SH-SY5Y (cell line): ENCODE measurements at regions not wholly inside any gene's neighbourhood (a gene's known extent, or its start where the extent isn't known, plus 50 kb on each side); places are given as distances from the start of the nearest gene placed in this dataset.

ENCODE experiments used
- GATA2 ChIP-seq: IDR thresholded peaks from 2 replicates; pipeline ENCODE4 v1.6.1; 2011; ENCODE audit warnings: mild to moderate bottlenecking, low read depth, low read length
- GATA3 ChIP-seq: IDR thresholded peaks from 2 replicates; pipeline ENCODE4 v1.6.1; 2011; ENCODE audit warnings: low read depth, mild to moderate bottlenecking, low read length, moderate library complexity

DNA sequence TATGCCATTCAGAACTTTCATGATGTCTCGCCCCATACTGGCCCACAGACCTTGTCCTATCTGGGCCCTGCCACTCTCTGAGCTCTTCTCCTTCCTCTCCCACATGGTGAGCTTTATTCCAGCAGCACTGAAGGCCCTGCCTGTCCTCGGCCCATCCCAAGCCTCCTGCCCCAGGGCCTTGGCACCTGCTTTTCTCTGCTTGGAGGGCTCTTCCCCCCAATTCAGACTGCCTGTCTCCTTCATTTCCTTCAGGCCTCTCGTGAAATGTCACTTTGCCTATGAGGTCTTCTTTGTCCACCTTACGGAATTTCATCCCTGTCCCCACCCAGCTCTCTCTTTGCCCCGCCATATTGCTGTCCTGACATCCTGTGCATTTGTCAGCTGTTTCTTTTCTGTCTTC is 191.7 kb upstream of the POU3F1 start:
- no peak for TF ChIP-seq GATA2
- no peak for TF ChIP-seq GATA3

DNA sequence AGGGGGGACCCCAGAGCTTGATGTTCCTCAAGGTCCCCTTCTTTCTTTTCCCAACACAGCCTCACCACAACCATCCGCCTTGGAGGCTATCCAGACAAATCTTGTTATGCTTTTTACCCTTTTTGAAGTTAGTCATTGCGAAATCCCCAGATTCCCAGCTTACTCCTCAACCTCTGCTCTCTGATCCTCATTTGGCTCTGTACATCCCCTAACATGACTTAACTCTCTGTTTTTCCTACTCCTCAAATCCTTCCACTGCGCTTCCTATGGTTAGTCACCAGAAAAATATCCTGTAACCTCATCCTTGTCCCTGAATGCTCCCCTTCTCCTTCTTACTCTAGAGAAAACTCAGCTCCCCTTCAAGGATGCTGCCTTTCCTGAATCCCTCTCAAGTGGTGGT is 189.1 kb upstream of the POU3F1 start:
- TF ChIP-seq GATA3 = no peak

GRCh38 chr1:38231941-38232340 is 185.3 kb upstream of the POU3F1 start:
- no peak for TF ChIP-seq GATA2
- TF ChIP-seq GATA3 = no peak

- no peak for TF ChIP-seq GATA2
- no peak for TF ChIP-seq GATA3
Observed at GRCh38 chr1:38228718-38229117, 182.1 kb upstream of the POU3F1 start.

DNA sequence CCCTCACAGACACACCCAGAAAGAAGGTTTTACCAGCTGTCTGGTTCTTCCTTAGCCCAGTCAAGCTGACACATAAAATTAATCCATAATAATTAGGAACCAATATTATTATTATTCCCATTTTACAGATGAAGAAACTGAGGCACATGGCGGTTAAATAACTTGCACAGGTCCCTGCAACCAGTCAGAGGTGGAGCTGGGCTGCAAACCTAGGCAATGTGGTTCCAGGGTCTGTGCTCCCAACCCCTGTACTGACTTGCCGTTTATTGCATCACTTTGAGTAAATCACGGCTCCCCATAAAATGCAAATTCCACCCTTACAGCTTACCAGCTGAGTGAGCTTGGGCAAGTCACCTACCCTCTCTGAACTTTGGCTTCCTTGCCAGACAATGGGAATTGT is 179.2 kb upstream of the POU3F1 start:
- no peak for TF ChIP-seq GATA3
- no peak for TF ChIP-seq GATA2

GRCh38 chr1:38223391-38223790 is 176.8 kb upstream of the POU3F1 start:
- TF ChIP-seq GATA3 (no peak), GATA2 (no peak)

GRCh38 chr1:38222891-38223290 is 176.3 kb upstream of the POU3F1 start:
- TF ChIP-seq GATA2 (no peak), GATA3 (no peak)

GRCh38 chr1:38221006-38221649 is 174.5 kb upstream of the POU3F1 start:
- no peak for TF ChIP-seq GATA3
- TF ChIP-seq GATA2 = no peak

DNA sequence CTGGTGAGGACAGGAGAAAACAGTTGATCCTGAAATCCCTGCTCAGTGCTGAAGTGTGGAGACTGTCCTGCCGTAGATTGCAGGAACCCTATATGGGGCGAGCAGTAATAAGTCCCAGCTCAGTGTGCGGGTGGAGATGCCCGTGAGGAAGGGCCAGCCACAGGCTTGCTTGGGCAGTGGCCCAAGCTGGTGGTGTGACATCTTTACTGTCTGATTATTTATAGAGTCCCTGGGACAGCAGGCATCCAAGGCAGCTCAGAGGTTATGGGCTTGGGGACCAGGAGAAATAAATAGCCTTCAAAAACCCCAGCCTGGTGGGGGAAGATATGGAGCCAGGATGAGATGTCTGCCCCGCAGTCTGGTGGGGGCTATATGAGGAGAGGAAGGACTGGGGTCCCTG is 170.7 kb upstream of the POU3F1 start:
- TF ChIP-seq GATA3 = no peak

DNA sequence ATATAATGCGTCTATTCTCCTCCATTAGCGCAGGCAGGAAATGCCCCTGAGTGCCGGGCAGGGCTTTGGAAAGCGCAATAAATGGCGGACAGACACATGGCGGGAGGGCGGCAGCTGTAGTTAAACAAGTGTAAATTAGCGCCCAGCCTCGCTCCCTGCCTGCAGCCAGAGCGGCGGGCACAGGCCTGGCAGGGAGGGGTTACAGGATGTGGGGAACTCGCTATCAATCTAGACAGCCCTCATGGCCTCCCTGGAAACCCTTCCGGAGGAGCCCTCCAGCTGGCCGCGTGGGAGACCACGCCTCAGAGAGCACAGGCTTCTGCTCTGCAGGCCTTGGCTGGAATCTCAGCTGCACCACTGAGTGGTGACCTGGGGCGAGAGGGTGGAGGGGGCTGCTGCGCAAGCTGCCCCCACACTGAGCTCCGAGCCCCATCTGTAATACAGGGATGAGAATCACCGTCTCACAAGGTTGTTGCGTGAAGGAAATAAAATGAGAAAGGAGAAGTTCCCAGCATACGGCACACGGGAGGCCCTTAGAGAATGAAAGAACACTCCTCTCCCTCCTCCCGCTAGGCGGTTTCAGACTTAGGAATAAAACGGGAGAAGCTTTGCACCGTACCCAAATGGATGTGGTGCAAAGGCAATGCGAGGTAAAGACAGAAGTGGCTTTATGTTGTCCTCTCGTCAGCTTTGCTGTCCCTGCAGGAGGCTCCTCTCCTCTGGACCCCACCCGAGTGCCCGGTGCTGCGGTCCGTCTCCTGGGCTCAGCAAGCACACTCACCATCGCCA is 167.2 kb upstream of the POU3F1 start:
- TF ChIP-seq GATA2 = no peak
- no peak for TF ChIP-seq GATA3

DNA sequence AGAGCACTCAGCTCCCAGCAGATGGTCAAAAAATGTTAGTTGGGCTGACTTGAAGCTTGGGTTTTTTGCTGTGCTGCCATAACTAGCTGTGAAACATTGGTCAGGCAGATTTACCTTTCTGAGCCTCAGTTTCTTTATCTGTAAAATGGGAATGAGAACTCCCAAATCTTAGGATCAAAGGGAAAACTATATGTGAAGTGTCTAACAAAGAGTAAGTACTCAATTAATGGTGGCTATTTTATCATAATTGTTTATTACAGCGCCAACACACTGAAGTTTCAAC is 164.2 kb upstream of the POU3F1 start:
- TF ChIP-seq GATA2 (no peak), GATA3 (no peak)

- no peak for TF ChIP-seq GATA3
Observed at GRCh38 chr1:38210021-38210894, 163.7 kb upstream of the POU3F1 start.

DNA sequence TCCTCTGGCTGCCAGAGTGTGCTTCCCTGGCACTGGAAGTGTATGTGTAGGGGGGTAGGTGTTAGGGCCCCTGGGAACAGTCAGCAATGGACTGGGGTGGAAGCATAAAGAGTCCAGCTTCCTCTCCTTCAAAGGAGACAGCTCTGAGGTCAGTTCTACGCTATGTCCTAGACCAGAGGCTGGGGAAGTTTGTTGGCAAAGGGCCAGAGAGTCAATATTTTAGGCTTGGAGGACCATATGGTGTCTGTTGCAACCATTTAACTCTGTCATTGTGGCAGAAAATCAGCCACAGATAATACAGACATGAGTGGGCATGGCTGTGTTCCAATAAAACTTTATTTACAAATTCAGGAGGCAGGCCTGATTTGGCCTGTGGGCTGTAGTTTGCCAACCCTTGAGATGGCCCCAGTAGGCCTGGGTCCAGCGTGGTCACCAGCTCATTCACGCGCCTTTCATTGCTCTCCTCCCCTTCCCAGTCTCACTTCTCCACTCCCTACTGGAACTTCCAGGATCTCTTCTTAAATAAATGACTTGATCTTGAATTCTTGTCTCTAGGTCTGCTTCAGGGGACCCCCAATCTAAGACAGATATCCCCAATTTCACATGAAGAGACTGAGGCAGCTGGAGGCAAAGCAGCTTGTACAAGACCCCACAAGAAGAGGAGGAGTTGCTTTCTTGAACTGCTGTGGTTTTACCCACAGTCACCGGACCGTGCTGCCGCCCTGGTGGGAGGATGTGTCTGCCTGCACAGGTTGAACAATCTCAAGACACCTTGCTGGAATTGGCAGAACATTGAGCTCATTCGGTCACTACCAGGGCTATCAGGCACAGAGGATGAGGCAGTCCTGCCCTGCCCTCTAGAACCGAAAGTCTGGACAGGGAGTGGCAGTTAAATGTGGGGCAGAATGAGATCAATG is 162.4 kb upstream of the POU3F1 start:
- TF ChIP-seq GATA3 (no peak), GATA2 (no peak)

DNA sequence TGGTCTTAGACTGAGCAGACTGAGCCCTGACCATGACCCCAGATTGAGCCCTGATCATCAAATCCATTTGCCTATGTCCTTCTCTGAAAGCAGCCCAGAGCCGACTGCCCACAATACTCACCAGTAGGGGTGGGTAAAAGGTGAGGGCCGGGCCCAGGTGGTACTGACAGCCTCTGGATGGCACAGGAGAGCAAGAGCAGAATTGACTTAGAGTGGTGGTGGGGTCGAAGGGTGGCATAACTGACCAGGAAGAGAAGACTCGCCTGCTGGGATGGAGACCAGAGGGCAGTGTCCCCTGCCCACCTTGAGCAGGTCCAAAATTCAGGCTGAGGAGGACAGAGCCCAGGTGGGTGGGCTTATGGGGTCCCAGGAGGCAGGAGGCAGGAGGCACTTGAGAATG is 161.3 kb upstream of the POU3F1 start:
- no peak for TF ChIP-seq GATA2
- TF ChIP-seq GATA3 = no peak
